ENCODE measurements at regions not wholly inside any gene's neighbourhood (a gene's known extent, or its start where the extent isn't known, plus 50 kb on each side); places are given as distances from the start of the nearest gene placed in this dataset.

- Histone ChIP-seq H3K36me3 (ENCODE audit: control insufficient read depth, insufficient read depth, low read length) (no peaks in the 10 kb centered on the region), H3K27ac (ENCODE audit: extremely low read depth, low read depth, low read length) (no peak overlapping the region), H3K9me3 (replicated peaks; ENCODE audit: control insufficient read depth, insufficient read depth, low read depth, low read length) (no peaks in the 10 kb centered on the region; the same call in 1 of the 2 replicates), H4K20me1 (replicated peaks; ENCODE audit: control insufficient read depth, insufficient read depth, low read length) (no peaks in the 10 kb centered on the region), H3K79me2 (ENCODE audit: control insufficient read depth, insufficient read depth, low read length) (no peaks in the 10 kb centered on the region), H2AFZ (ENCODE audit: low read depth, low read length) (no peak overlapping the region), H3K4me2 (ENCODE audit: insufficient read depth, low read length) (no peak overlapping the region), H3K4me1 (replicated peaks in 1 of 2; ENCODE audit: control insufficient read depth in 2 of 2, insufficient read depth in 2 of 2, low read length in 2 of 2) (no peaks in the 10 kb centered on the region), H3K27me3 (ENCODE audit: control insufficient read depth in 2 of 2, insufficient read depth in 2 of 2, low read length in 2 of 2) (no peaks in the 10 kb centered on the region), H3K9ac (ENCODE audit: insufficient read depth in 1 of 2, low read depth in 2 of 2, low read length in 2 of 2) (no peak overlapping the region), H3K9me1 (ENCODE audit: control insufficient read depth, insufficient read depth, low read length) (no peaks in the 10 kb centered on the region), H3K4me3 (no peak overlapping the region)
- no peak for ATAC-seq
- BruUV-seq (replicated peaks): no TSS peak
- intact Hi-C loops (cut with micrococcal nuclease): no loop called here
- WGBS (ENCODE audit: insufficient coverage, low coverage, missing lambda C conversion rate): 0% methylated on average over 1 of the region's 1 CpG
- in situ Hi-C loops (cut with MboI): no loop called here
- DNase-seq (ENCODE audit: extremely low read depth in 1 of 4, low spot score in 3 of 4): no peak
- no peak for FAIRE-seq
- no peak for TF ChIP-seq POLR2A (conservative IDR thresholded peaks at IDR 0.05)
- TF ChIP-seq CLOCK (CRISPR knock-in tag; IDR thresholded peaks at IDR 0.05; ENCODE audit: borderline replicate concordance): no peak
- no peak for TF ChIP-seq BDP1 (IDR thresholded peaks at IDR 0.05; ENCODE audit: insufficient read depth, insufficient read length)
- TF ChIP-seq RAD51 (IDR thresholded peaks at IDR 0.05; ENCODE audit: borderline replicate concordance, low read depth): no peak
- no peak for TF ChIP-seq FOXJ2 (tag; IDR thresholded peaks at IDR 0.05)
- TF ChIP-seq DMBX1 (CRISPR knock-in tag; IDR thresholded peaks at IDR 0.05; ENCODE audit: borderline replicate concordance): no peak
- TF ChIP-seq ZNF584 (CRISPR knock-in tag; IDR thresholded peaks at IDR 0.05; ENCODE audit: low read depth): no peak
- TF ChIP-seq ZNF184 (CRISPR knock-in tag; IDR thresholded peaks at IDR 0.05): no peak
- TF ChIP-seq BMI1 (IDR thresholded peaks at IDR 0.05; ENCODE audit: low read length): no peak
- TF ChIP-seq PRPF4 (IDR thresholded peaks at IDR 0.05; ENCODE audit: insufficient read depth, low read depth, low read length, poor library complexity, severe bottlenecking): no peak
- no peak for TF ChIP-seq RAD21 (CRISPR knock-in tag; conservative IDR thresholded peaks at IDR 0.05 in 1 of 2, IDR thresholded peaks at IDR 0.05 in 1 of 2)
- no peak for TF ChIP-seq ZNF274 (IDR thresholded peaks at IDR 0.05; ENCODE audit: borderline replicate concordance, low read depth, low read length)
- no peak for TF ChIP-seq MCM5 (IDR thresholded peaks at IDR 0.05; ENCODE audit: low read depth)
- TF ChIP-seq DIDO1 (tag; IDR thresholded peaks at IDR 0.05; ENCODE audit: low read depth): no peak
- CTCF ChIA-PET (ENCODE audit: low intra/inter-chr PET ratio): no interaction called here
- POLR2A ChIA-PET: no interaction called here
Measured at GRCh38 chr3:175985781-175986180, 1126.6 kb downstream of the NAALADL2 start.

Measured in K562 (cell line).